HepG2 (cell line): ENCODE measurements at regions not wholly inside any gene's neighbourhood (a gene's known extent, or its start where the extent isn't known, plus 50 kb on each side); places are given as distances from the start of the nearest gene placed in this dataset.

Experiments used
- ATAC-seq: fragments of 200-7000 bp; cut with Tn5 transposase; 3 replicates; pipeline ENCODE4 v1.9.1; 2020; ENCODE audit warnings: mild to moderate bottlenecking, moderate library complexity
- BruUV-seq: library from RNA; stranded (reverse); fragments of 400-500 nt; replicated peaks from 2 replicates; lab custom pipeline; 2021; lab: Mats Ljungman, UMichigan
- CTCF ChIA-PET: fragments of 300-600 bp; formaldehyde crosslinking; extraction: SDS; loops from one replicate; lab custom pipeline; 2021; ENCODE audit warnings: low total read pairs, inconsistent platforms, low intra/inter-chr PET ratio; lab: Yijun Ruan, JAX
- POLR2A ChIA-PET: fragments of 350-600 bp; sonication (Branson Sonifier 250); formaldehyde crosslinking; loops from one replicate; lab custom pipeline; 2020; ENCODE audit warnings: antibody characterized with exemption, inconsistent platforms; lab: Yijun Ruan, JAX
- DNase-seq: peaks from one replicate; pipeline ENCODE4 v3.0.0-alpha.2; 2015; ENCODE audit warnings: low spot score
- FAIRE-seq: peaks from 3 replicates; lab custom pipeline; 2011; peaks lifted over from hg19 to GRCh38; lab: Jason Lieb, UNC
- H2AFZ ChIP-seq: one replicate; pipeline ENCODE4 v1.6.1; 2011; ENCODE audit warnings: low read length, inconsistent platforms
- H3K27ac ChIP-seq: fragments of 300-600 bp; 3 replicates; pipeline ENCODE4 v1.8.0; 2011; ENCODE audit warnings: mixed run types, mild to moderate bottlenecking, mixed read lengths, low read length, inconsistent platforms; ENCODE audit not compliant: insufficient read depth; ENCODE audit errors: extremely low read length
- H3K27me3 ChIP-seq, 2 experiments: fragments of 200-600 bp in 1 of 2; 2 replicates in 1 of 2; 3 replicates in 1 of 2; pipeline versions ENCODE4 v1.6.0 to v1.8.0; 2011; ENCODE audit warnings: low read length in 2 of 2, mild to moderate bottlenecking in 2 of 2, moderate library complexity in 2 of 2, inconsistent platforms in 1 of 2; ENCODE audit not compliant: insufficient read depth in 2 of 2, control insufficient read depth in 1 of 2
- H3K36me3 ChIP-seq, 2 experiments: fragments of 200-600 bp in 1 of 2; replicated peaks in 1 of 2; 2 replicates in 1 of 2; 3 replicates in 1 of 2; pipeline versions ENCODE4 v1.5.1 to v1.8.0; 2011; ENCODE audit warnings: low read length in 2 of 2, inconsistent platforms in 1 of 2; ENCODE audit not compliant: insufficient read depth in 2 of 2, control insufficient read depth in 1 of 2
- H3K4me1 ChIP-seq: 2 replicates; pipeline ENCODE4 v1.5.1; 2012; ENCODE audit warnings: low read length, inconsistent platforms; ENCODE audit not compliant: insufficient read depth
- H3K4me2 ChIP-seq: 2 replicates; pipeline ENCODE4 v1.6.0; 2011; ENCODE audit warnings: low read depth, low read length, inconsistent platforms
- H3K4me3 ChIP-seq, 3 experiments: fragments of 200-600 bp in 1 of 3; sonication (generic), shearing (Covaris generic) in 1 of 3; replicated peaks in 1 of 3; 2 replicates each; pipeline ENCODE4 v1.5.1; 2011 to 2016; ENCODE audit warnings: low read length in 3 of 3, inconsistent platforms in 2 of 3, low read depth in 2 of 3, mild to moderate bottlenecking in 2 of 3, control low read depth in 1 of 3, mixed read lengths in 1 of 3; ENCODE audit not compliant: insufficient read depth in 1 of 3
- H3K79me2 ChIP-seq: one replicate; pipeline ENCODE4 v1.6.1; 2011; ENCODE audit warnings: low read length, inconsistent platforms; ENCODE audit not compliant: insufficient read depth
- H3K9ac ChIP-seq: 2 replicates; pipeline ENCODE4 v1.6.0; 2011; ENCODE audit warnings: mild to moderate bottlenecking, low read depth, low read length, inconsistent platforms; ENCODE audit not compliant: insufficient read depth
- H3K9me3 ChIP-seq: 2 replicates; pipeline ENCODE4 v1.5.1; 2012; ENCODE audit warnings: mild to moderate bottlenecking, low read length
- H4K20me1 ChIP-seq: 2 replicates; pipeline ENCODE4 v1.6.0; 2011; ENCODE audit warnings: inconsistent platforms, mild to moderate bottlenecking, low read length, moderate library complexity; ENCODE audit not compliant: insufficient read depth
- CREBL2 ChIP-seq: sonication (generic); formaldehyde crosslinking; IDR thresholded peaks from 2 replicates; pipeline ENCODE4 v1.8.1; 2023; ENCODE audit warnings: missing genetic modification reagents, mild to moderate bottlenecking, borderline replicate concordance
- KLF6 ChIP-seq: IDR thresholded peaks from 2 replicates; pipeline ENCODE4 v1.8.0; 2016; ENCODE audit warnings: missing biosample characterization, missing genetic modification reagents
- PRMT3 ChIP-seq: sonication (generic); formaldehyde crosslinking; IDR thresholded peaks from 2 replicates; pipeline ENCODE4 v1.8.1; 2022; ENCODE audit warnings: low read depth, mild to moderate bottlenecking, moderate library complexity, missing genetic modification reagents, borderline replicate concordance
- ZBTB20 ChIP-seq: sonication (generic); formaldehyde crosslinking; IDR thresholded peaks from 2 replicates; pipeline ENCODE4 v1.8.1; 2023; ENCODE audit warnings: missing genetic modification reagents, low read depth, mild to moderate bottlenecking, borderline replicate concordance
- ZNF552 ChIP-seq: sonication (generic); formaldehyde crosslinking; IDR thresholded peaks from 2 replicates; pipeline ENCODE4 v1.9.0; 2022; ENCODE audit warnings: missing genetic modification reagents, mild to moderate bottlenecking, borderline replicate concordance
- WGBS: methylation state at CpG from one replicate; pipeline ENCODE4 v1.1.6; 2017; ENCODE audit warnings: low lambda C conversion rate; 5-methylcytosine and 5-hydroxymethylcytosine counted together
- in situ Hi-C: cut with HindIII; loops from 2 replicates; pipeline ENCODE4 v1.10.0; 2017; ENCODE audit warnings: low pct_unique_long_range_greater_than_20kb; ENCODE audit not compliant: extremely low pct_ligation_motif_present
- intact Hi-C: fragments of 100-400 bp; cut with micrococcal nuclease; formaldehyde crosslinking; loops from one replicate; pipeline ENCODE4 v1.10.0; 2022; ENCODE audit not compliant: unreplicated experiment

- H3K9me3 ChIP-seq, result peaks cover 98% of the 10 kb centered on the region
- DNase-seq (no peak), FAIRE-seq (no peak), ATAC-seq (no peak)
- ChIA-PET CTCF (no interaction called here), POLR2A (no interaction called here)
- no peaks in the 10 kb centered on the region for H3K27me3 ChIP-seq
- no peaks in the 10 kb centered on the region for H4K20me1 ChIP-seq
- no peak overlapping the region for H2AFZ ChIP-seq
- WGBS, result 16% methylated on average over 3 of the region's 3 CpGs
- H3K27ac ChIP-seq, result no peak overlapping the region
- no TSS peak for BruUV-seq
- no peak overlapping the region for H3K4me3 ChIP-seq
- no peak overlapping the region for H3K4me2 ChIP-seq
- H3K36me3 ChIP-seq, result no peaks in the 10 kb centered on the region
- intact Hi-C loops (no loop called here), in situ Hi-C loops (no loop called here)
- no peaks in the 10 kb centered on the region for H3K4me1 ChIP-seq
- no peak for TF ChIP-seq KLF6 (CRISPR knock-in tag)
- TF ChIP-seq CREBL2 (CRISPR knock-in tag), result no peak
- no peak overlapping the region for H3K9ac ChIP-seq
- no peaks in the 10 kb centered on the region for H3K79me2 ChIP-seq
Measured at GRCh38 chr14:30084811-30085210, 157.2 kb upstream of the PRKD1 start.

GRCh38 chr14:30085943-30086342, 158.3 kb upstream of the PRKD1 start:
- intact Hi-C loops, result no loop called here

More at GRCh38 chr14:30085943-30086342, 158.3 kb upstream of the PRKD1 start:
- no peak overlapping the region for H3K9ac ChIP-seq
- TF ChIP-seq PRMT3 (CRISPR knock-in tag) (no peak), ZBTB20 (CRISPR knock-in tag) (no peak), ZNF552 (CRISPR knock-in tag) (no peak)
- DNase-seq, result no peak
- peaks cover 99% of the 10 kb centered on the region for H3K9me3 ChIP-seq
- no peak for ATAC-seq
- WGBS, result 30% methylated on average over 3 of the region's 3 CpGs
- no peak overlapping the region for H3K4me2 ChIP-seq
- no peaks in the 10 kb centered on the region for H4K20me1 ChIP-seq
- CTCF ChIA-PET, result no interaction called here
- H3K79me2 ChIP-seq, result no peaks in the 10 kb centered on the region
- no peak overlapping the region for H3K27ac ChIP-seq
- H2AFZ ChIP-seq, result no peak overlapping the region
- no peaks in the 10 kb centered on the region for H3K4me1 ChIP-seq
- no peaks in the 10 kb centered on the region for H3K36me3 ChIP-seq
- BruUV-seq, result no TSS peak
- no peaks in the 10 kb centered on the region for H3K27me3 ChIP-seq
- FAIRE-seq, result no peak
- POLR2A ChIA-PET, result no interaction called here
- in situ Hi-C loops, result no loop called here
- H3K4me3 ChIP-seq, result no peak overlapping the region
